Smooth muscle cell (in vitro differentiated cells): ENCODE measurements at regions not wholly inside any gene's neighbourhood (a gene's known extent, or its start where the extent isn't known, plus 50 kb on each side); places are given as distances from the start of the nearest gene placed in this dataset.

ENCODE experiments used
- DNase-seq: peaks from one replicate; lab custom pipeline; 2025; ENCODE audit not compliant: unreplicated experiment; lab: John Stamatoyannopoulos, UW
- H2AFZ ChIP-seq: fragments of 200-600 bp; sonication (generic); 2 replicates; pipeline ENCODE4 v1.6.0; 2016; ENCODE audit warnings: antibody characterized with exemption, low read depth, mild to moderate bottlenecking
- H3F3A ChIP-seq: fragments of 200-600 bp; sonication (generic); 2 replicates; pipeline ENCODE4 v1.6.0; 2017; ENCODE audit warnings: antibody characterized with exemption, low read depth
- H3K27ac ChIP-seq: fragments of 200-600 bp; sonication (generic); 2 replicates; pipeline ENCODE4 v1.5.1; 2016; ENCODE audit warnings: low read depth, mild to moderate bottlenecking
- H3K27me3 ChIP-seq: fragments of 200-600 bp; sonication (generic); 2 replicates; pipeline ENCODE4 v1.6.1; 2016; ENCODE audit warnings: low read depth, mild to moderate bottlenecking
- H3K36me3 ChIP-seq: fragments of 200-600 bp; sonication (generic); 2 replicates; pipeline ENCODE4 v1.5.1; 2016; ENCODE audit warnings: low read depth
- H3K4me1 ChIP-seq: fragments of 200-600 bp; sonication (generic); 2 replicates; pipeline ENCODE4 v1.5.1; 2016; ENCODE audit warnings: low read depth
- H3K4me2 ChIP-seq: fragments of 200-600 bp; sonication (generic); 2 replicates; pipeline ENCODE4 v1.6.0; 2016; ENCODE audit warnings: mild to moderate bottlenecking
- H3K4me3 ChIP-seq: fragments of 200-600 bp; sonication (generic); 2 replicates; pipeline ENCODE4 v1.5.1; 2016; ENCODE audit warnings: mild to moderate bottlenecking
- H3K79me2 ChIP-seq: fragments of 200-600 bp; sonication (generic); 2 replicates; pipeline ENCODE4 v1.6.0; 2016; ENCODE audit warnings: low read depth, mild to moderate bottlenecking
- H3K9ac ChIP-seq: fragments of 200-600 bp; sonication (generic); 2 replicates; pipeline ENCODE4 v1.6.0; 2016; ENCODE audit warnings: low read depth
- H3K9me3 ChIP-seq: fragments of 200-600 bp; sonication (generic); replicated peaks from 2 replicates; pipeline ENCODE4 v1.5.1; 2016; ENCODE audit warnings: low read depth
- H4K20me1 ChIP-seq: fragments of 200-600 bp; sonication (generic); 2 replicates; pipeline ENCODE4 v1.6.0; 2016; ENCODE audit warnings: low read depth
- CTCF ChIP-seq: fragments of 200-600 bp; sonication (generic); IDR thresholded peaks from 2 replicates; pipeline ENCODE4 v1.5.1; 2017; ENCODE audit warnings: borderline replicate concordance, mild to moderate bottlenecking, antibody characterized with exemption; ENCODE audit not compliant: insufficient read depth, poor library complexity, severe bottlenecking
- WGBS: methylation state at CpG from one replicate; pipeline ENCODE4 v1.1.7; 2016; ENCODE audit warnings: low lambda C conversion rate; 5-methylcytosine and 5-hydroxymethylcytosine counted together

- Histone ChIP-seq H3K9me3 (no peaks in the 10 kb centered on the region), H3K9ac (no peak overlapping the region)
These were observed 821.8 kb downstream of the GALC start for GRCh38 chr14:87171141-87171540.

GRCh38 chr14:87170179-87170578 lies 822.8 kb downstream of the GALC start:
- Histone ChIP-seq H3K4me1 (no peaks in the 10 kb centered on the region), H3K9ac (no peak overlapping the region), H3K36me3 (no peaks in the 10 kb centered on the region), H3F3A (no peaks in the 10 kb centered on the region), H3K27ac (no peak overlapping the region), H3K27me3 (no peaks in the 10 kb centered on the region), H3K9me3 (no peaks in the 10 kb centered on the region), H2AFZ (no peak overlapping the region), H3K79me2 (no peaks in the 10 kb centered on the region), H4K20me1 (no peaks in the 10 kb centered on the region), H3K4me3 (no peak overlapping the region), H3K4me2 (no peak overlapping the region)
- TF ChIP-seq CTCF = no peak
- DNase-seq = no peak
- 46% methylated on average over 3 of the region's 3 CpGs for WGBS

More at GRCh38 chr14:87171141-87171540, 821.8 kb downstream of the GALC start:
- H4K20me1 ChIP-seq = no peaks in the 10 kb centered on the region
- WGBS = 92% methylated on average over 2 of the region's 2 CpGs
- no peak overlapping the region for H2AFZ ChIP-seq
- no peak overlapping the region for H3K4me3 ChIP-seq
- H3K79me2 ChIP-seq = no peaks in the 10 kb centered on the region
- no peak overlapping the region for H3K4me2 ChIP-seq
- no peaks in the 10 kb centered on the region for H3K36me3 ChIP-seq
- no peak for TF ChIP-seq CTCF
- no peaks in the 10 kb centered on the region for H3K4me1 ChIP-seq
- H3K27me3 ChIP-seq = no peaks in the 10 kb centered on the region
- H3K27ac ChIP-seq = no peak overlapping the region
- no peaks in the 10 kb centered on the region for H3F3A ChIP-seq
- DNase-seq = no peak

- H3K4me3 ChIP-seq = no peak overlapping the region
- H3K4me2 ChIP-seq = no peak overlapping the region
- no peaks in the 10 kb centered on the region for H4K20me1 ChIP-seq
- H3K9ac ChIP-seq = no peak overlapping the region
- no peaks in the 10 kb centered on the region for H3K4me1 ChIP-seq
- no peaks in the 10 kb centered on the region for H3F3A ChIP-seq
- no peak for DNase-seq
- H3K27ac ChIP-seq = no peak overlapping the region
- H3K27me3 ChIP-seq = no peaks in the 10 kb centered on the region
- TF ChIP-seq CTCF = no peak
- H3K9me3 ChIP-seq = no peaks in the 10 kb centered on the region
- WGBS = 78% methylated on average over 2 of the region's 2 CpGs
- no peaks in the 10 kb centered on the region for H3K79me2 ChIP-seq
- H3K36me3 ChIP-seq = no peaks in the 10 kb centered on the region
- H2AFZ ChIP-seq = no peak overlapping the region
These were observed 823.6 kb downstream of the GALC start for GRCh38 chr14:87169362-87169761.

- Histone ChIP-seq H4K20me1 (no peaks in the 10 kb centered on the region), H3K79me2 (no peaks in the 10 kb centered on the region), H3K9me3 (no peaks in the 10 kb centered on the region), H3K4me3 (no peak overlapping the region), H3K36me3 (no peaks in the 10 kb centered on the region), H3K4me2 (no peak overlapping the region), H3K4me1 (no peaks in the 10 kb centered on the region), H3K27ac (no peak overlapping the region), H3K27me3 (no peaks in the 10 kb centered on the region), H3K9ac (no peak overlapping the region), H3F3A (no peaks in the 10 kb centered on the region), H2AFZ (no peak overlapping the region)
- WGBS = 75% methylated on average over 4 of the region's 4 CpGs
- no peak for TF ChIP-seq CTCF
- DNase-seq = no peak
These were observed 831.5 kb downstream of the GALC start for GRCh38 chr14:87161502-87161901.
